GM04504 (cell line): ENCODE measurements at regions not wholly inside any gene's neighbourhood (a gene's known extent, or its start where the extent isn't known, plus 50 kb on each side); places are given as distances from the start of the nearest gene placed in this dataset.

Experiments used
- DNase-seq: peaks from one replicate; pipeline ENCODE4 v3.0.0-alpha.2; 2012; ENCODE audit warnings: low read depth

- DNase-seq, result no peak
Observed at GRCh38 chr11:97964332-97965004, 1056.3 kb upstream of the CNTN5 start.

GRCh38 chr11:97965849-97966646, 1054.7 kb upstream of the CNTN5 start:
- DNase-seq, result peak; percentile 62

- no peak for DNase-seq
Observed at GRCh38 chr11:97966901-97967300, 1053.8 kb upstream of the CNTN5 start.

- no peak for DNase-seq
Observed at GRCh38 chr11:97968071-97968470, 1052.7 kb upstream of the CNTN5 start.

- no peak for DNase-seq
Observed at GRCh38 chr11:97972731-97973130, 1048.0 kb upstream of the CNTN5 start.

- no peak for DNase-seq
Observed at GRCh38 chr11:97973352-97973857, 1047.3 kb upstream of the CNTN5 start.

- no peak for DNase-seq
Observed at GRCh38 chr11:97974798-97975498, 1045.8 kb upstream of the CNTN5 start.

GRCh38 chr11:97977726-97978125, 1043.0 kb upstream of the CNTN5 start:
- no peak for DNase-seq

GRCh38 chr11:97979741-97980140, 1041.0 kb upstream of the CNTN5 start:
- no peak for DNase-seq

GRCh38 chr11:97982512-97982911, 1038.2 kb upstream of the CNTN5 start:
- no peak for DNase-seq

GRCh38 chr11:97989121-97989520, 1031.6 kb upstream of the CNTN5 start:
- no peak for DNase-seq

- DNase-seq, result no peak
Observed at GRCh38 chr11:97990162-97990920, 1030.4 kb upstream of the CNTN5 start.

- no peak for DNase-seq
Observed at GRCh38 chr11:97993562-97993961, 1027.2 kb upstream of the CNTN5 start.

- DNase-seq, result no peak
Observed at GRCh38 chr11:97995874-97996273, 1024.9 kb upstream of the CNTN5 start.

- no peak for DNase-seq
Observed at GRCh38 chr11:97996762-97997161, 1024.0 kb upstream of the CNTN5 start.

GRCh38 chr11:98003606-98004371, 1017.0 kb upstream of the CNTN5 start:
- DNase-seq, result no peak

GRCh38 chr11:98007072-98007471, 1013.7 kb upstream of the CNTN5 start:
- DNase-seq, result no peak

- DNase-seq, result no peak
Observed at GRCh38 chr11:98027652-98028051, 993.1 kb upstream of the CNTN5 start.

- no peak for DNase-seq
Observed at GRCh38 chr11:98029832-98030231, 990.9 kb upstream of the CNTN5 start.

- DNase-seq, result no peak
Observed at GRCh38 chr11:98036810-98037209, 983.9 kb upstream of the CNTN5 start.
